NCI-H1092 treated with DMSO at 0.1 percent for 48 hours (cell line): ENCODE measurements at regions not wholly inside any gene's neighbourhood (a gene's known extent, or its start where the extent isn't known, plus 50 kb on each side); places are given as distances from the start of the nearest gene placed in this dataset.

ENCODE experiments used
- DNase-seq: peaks from one replicate; lab custom pipeline; 2025; lab: John Stamatoyannopoulos, UW

GRCh38 chr2:188047735-188048134 lies 243.9 kb upstream of the GULP1 start:
- no peak for DNase-seq

- DNase-seq: no peak
Observed at GRCh38 chr2:188050726-188051125, 240.9 kb upstream of the GULP1 start.

GRCh38 chr2:188051706-188052105 lies 240.0 kb upstream of the GULP1 start:
- DNase-seq: no peak

- no peak for DNase-seq
Observed at GRCh38 chr2:188065386-188065785, 226.3 kb upstream of the GULP1 start.

GRCh38 chr2:188068093-188068492 lies 223.6 kb upstream of the GULP1 start:
- DNase-seq: no peak

GRCh38 chr2:188076149-188077056 lies 215.3 kb upstream of the GULP1 start:
- no peak for DNase-seq

- DNase-seq: no peak
Observed at GRCh38 chr2:188077757-188078156, 213.9 kb upstream of the GULP1 start.

GRCh38 chr2:188078534-188078933 lies 213.1 kb upstream of the GULP1 start:
- DNase-seq: peak; percentile 22

GRCh38 chr2:188079196-188079595 lies 212.5 kb upstream of the GULP1 start:
- no peak for DNase-seq

- no peak for DNase-seq
Observed at GRCh38 chr2:188085421-188085820, 206.3 kb upstream of the GULP1 start.

- DNase-seq: no peak
Observed at GRCh38 chr2:188089901-188090300, 201.8 kb upstream of the GULP1 start.

GRCh38 chr2:188091220-188091619 lies 200.5 kb upstream of the GULP1 start:
- DNase-seq: no peak

- no peak for DNase-seq
Observed at GRCh38 chr2:188092734-188093133, 198.9 kb upstream of the GULP1 start.

- DNase-seq: no peak
Observed at GRCh38 chr2:188096910-188097309, 194.8 kb upstream of the GULP1 start.

- no peak for DNase-seq
Observed at GRCh38 chr2:188102881-188103280, 188.8 kb upstream of the GULP1 start.

- DNase-seq: no peak
Observed at GRCh38 chr2:188114014-188114413, 177.7 kb upstream of the GULP1 start.

- DNase-seq: no peak
Observed at GRCh38 chr2:188117706-188118105, 174.0 kb upstream of the GULP1 start.

- no peak for DNase-seq
Observed at GRCh38 chr2:188118431-188118830, 173.2 kb upstream of the GULP1 start.

GRCh38 chr2:188119112-188119838 lies 172.4 kb upstream of the GULP1 start:
- DNase-seq: no peak

- no peak for DNase-seq
Observed at GRCh38 chr2:188122985-188123384, 168.7 kb upstream of the GULP1 start.

- DNase-seq: no peak
Observed at GRCh38 chr2:188129677-188130076, 162.0 kb upstream of the GULP1 start.

GRCh38 chr2:188130317-188130716 lies 161.4 kb upstream of the GULP1 start:
- DNase-seq: no peak

GRCh38 chr2:188131281-188131680 lies 160.4 kb upstream of the GULP1 start:
- no peak for DNase-seq
